NCI-H1930 (cell line): ENCODE measurements at regions not wholly inside any gene's neighbourhood (a gene's known extent, or its start where the extent isn't known, plus 50 kb on each side); places are given as distances from the start of the nearest gene placed in this dataset.
"Not testable (repeated sequence)": the region's sequence is repeated elsewhere in the genome, so short reads cannot be mapped to it uniquely, and the experiment has no call there.

Experiments used
- DNase-seq, 2 experiments: peaks; one replicate each; lab custom pipeline; 2025; lab: John Stamatoyannopoulos, UW

- no peak for DNase-seq
These were observed 91.9 kb upstream of the NEURL1B start for GRCh38 chr5:172548981-172549687.

GRCh38 chr5:172548311-172548731 lies 92.7 kb upstream of the NEURL1B start:
- DNase-seq = no peak

- DNase-seq = no peak
These were observed 91.9 kb upstream of the SH3PXD2B start for GRCh38 chr5:172546196-172546595.

- DNase-seq = no peak
These were observed 91.0 kb upstream of the SH3PXD2B start for GRCh38 chr5:172545291-172545801.

GRCh38 chr5:172544371-172545095 lies 90.2 kb upstream of the SH3PXD2B start:
- DNase-seq = no peak

GRCh38 chr5:172543484-172544298 lies 89.4 kb upstream of the SH3PXD2B start:
- DNase-seq = no peak

GRCh38 chr5:172542651-172543131 lies 88.4 kb upstream of the SH3PXD2B start:
- DNase-seq = no peak

GRCh38 chr5:172541773-172542136 lies 87.4 kb upstream of the SH3PXD2B start:
- no peak for DNase-seq

GRCh38 chr5:172541099-172541772 lies 86.9 kb upstream of the SH3PXD2B start:
- no peak for DNase-seq

GRCh38 chr5:172540099-172540870 lies 86.0 kb upstream of the SH3PXD2B start:
- DNase-seq = no peak

- no peak for DNase-seq
These were observed 80.8 kb upstream of the SH3PXD2B start for GRCh38 chr5:172535108-172535445.

GRCh38 chr5:172534229-172535107 lies 80.1 kb upstream of the SH3PXD2B start:
- DNase-seq = no peak

- no peak for DNase-seq
These were observed 79.3 kb upstream of the SH3PXD2B start for GRCh38 chr5:172533399-172534228.

- DNase-seq = no peak
These were observed 78.7 kb upstream of the SH3PXD2B start for GRCh38 chr5:172533058-172533398.

GRCh38 chr5:172532439-172532838 lies 78.1 kb upstream of the SH3PXD2B start:
- not testable (repeated sequence) for DNase-seq

GRCh38 chr5:172531704-172532026 lies 77.3 kb upstream of the SH3PXD2B start:
- DNase-seq = no peak

- no peak for DNase-seq
These were observed 76.8 kb upstream of the SH3PXD2B start for GRCh38 chr5:172530878-172531703.

GRCh38 chr5:172530406-172530805 lies 76.1 kb upstream of the SH3PXD2B start:
- no peak for DNase-seq

GRCh38 chr5:172529896-172530295 lies 75.6 kb upstream of the SH3PXD2B start:
- DNase-seq = no peak
